HFF-Myc (cell line): ENCODE measurements at regions not wholly inside any gene's neighbourhood (a gene's known extent, or its start where the extent isn't known, plus 50 kb on each side); places are given as distances from the start of the nearest gene placed in this dataset.

Experiments used
- DNase-seq: peaks from one replicate; pipeline ENCODE4 v3.0.0-alpha.2; 2011; ENCODE audit warnings: low read depth; ENCODE audit errors: extremely low read depth
- H3K4me3 ChIP-seq: replicated peaks from 2 replicates; pipeline ENCODE4 v1.5.1; 2011; ENCODE audit warnings: low read depth, mild to moderate bottlenecking, control low read depth, low read length
- CTCF ChIP-seq: IDR thresholded peaks from 2 replicates; pipeline ENCODE4 v1.5.1; 2012; ENCODE audit warnings: mild to moderate bottlenecking, low read depth, low read length, control low read depth; ENCODE audit errors: missing control alignments

GRCh38 chr4:67048530-67048929 lies 496.8 kb downstream of the CENPC start:
- no peak for TF ChIP-seq CTCF
- DNase-seq = no peak
- no peak overlapping the region for H3K4me3 ChIP-seq

GRCh38 chr4:67040315-67040714 lies 505.0 kb downstream of the CENPC start:
- no peak for TF ChIP-seq CTCF
- no peak for DNase-seq
- H3K4me3 ChIP-seq = no peak overlapping the region

- H3K4me3 ChIP-seq = no peak overlapping the region
- TF ChIP-seq CTCF = no peak
- DNase-seq = no peak
These were observed 507.1 kb downstream of the CENPC start for GRCh38 chr4:67038228-67038566.

GRCh38 chr4:67037504-67038227 lies 507.6 kb downstream of the CENPC start:
- no peak for TF ChIP-seq CTCF
- DNase-seq = no peak
- no peak overlapping the region for H3K4me3 ChIP-seq

GRCh38 chr4:67036791-67037190 lies 508.5 kb downstream of the CENPC start:
- no peak for TF ChIP-seq CTCF
- no peak for DNase-seq
- H3K4me3 ChIP-seq = no peak overlapping the region

GRCh38 chr4:67035986-67036385 lies 509.3 kb downstream of the CENPC start:
- no peak for DNase-seq
- no peak for TF ChIP-seq CTCF
- no peak overlapping the region for H3K4me3 ChIP-seq

- no peak overlapping the region for H3K4me3 ChIP-seq
- DNase-seq = no peak
- no peak for TF ChIP-seq CTCF
These were observed 509.8 kb downstream of the CENPC start for GRCh38 chr4:67035501-67035900.
